ENCODE measurements at regions not wholly inside any gene's neighbourhood (a gene's known extent, or its start where the extent isn't known, plus 50 kb on each side); places are given as distances from the start of the nearest gene placed in this dataset.
"Not testable (repeated sequence)": the region's sequence is repeated elsewhere in the genome, so short reads cannot be mapped to it uniquely, and the experiment has no call there.

- H3K9me3 Mint-ChIP-seq, result peaks cover 9% of the 10 kb centered on the region
- DNase-seq, result no peak
- H3K27ac Mint-ChIP-seq, result no peak overlapping the region
- H3K27me3 Mint-ChIP-seq, result no peaks in the 10 kb centered on the region
- intact Hi-C loops (cut with micrococcal nuclease), result no loop called here
- H3K4me3 Mint-ChIP-seq, result no peak overlapping the region
- no peaks in the 10 kb centered on the region for H3K36me3 Mint-ChIP-seq (ENCODE audit: low read depth)
- H3K4me1 Mint-ChIP-seq, result no peaks in the 10 kb centered on the region
Measured at GRCh38 chr5:106780355-106780754, 890.4 kb downstream of the EFNA5 start.

DNA sequence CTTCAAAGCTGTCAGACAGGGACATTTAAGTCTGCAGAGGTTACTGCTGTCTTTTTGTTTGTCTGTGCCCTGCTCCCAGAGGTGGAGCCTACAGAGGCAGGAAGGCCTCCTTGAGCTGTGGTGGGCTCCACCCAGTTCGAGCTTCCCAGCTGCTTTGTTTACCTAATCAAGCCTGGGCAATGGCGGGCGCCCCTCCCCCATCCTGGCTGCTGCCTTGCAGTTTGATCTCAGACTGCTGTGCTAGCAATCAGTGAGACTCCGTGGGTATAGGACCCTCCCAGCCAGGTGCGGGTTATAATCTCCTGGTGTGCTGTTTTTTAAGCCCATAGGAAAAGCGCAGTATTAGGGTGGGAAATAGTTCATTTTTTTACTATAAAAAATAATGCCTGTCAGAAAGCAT lies 894.2 kb downstream of the EFNA5 start:
- H3K9me3 Mint-ChIP-seq; intact Hi-C loops (cut with micrococcal nuclease); H3K4me1 Mint-ChIP-seq; H3K27ac Mint-ChIP-seq; H3K4me3 Mint-ChIP-seq; H3K27me3 Mint-ChIP-seq; H3K36me3 Mint-ChIP-seq (ENCODE audit: low read depth); DNase-seq: not testable (repeated sequence)

DNA sequence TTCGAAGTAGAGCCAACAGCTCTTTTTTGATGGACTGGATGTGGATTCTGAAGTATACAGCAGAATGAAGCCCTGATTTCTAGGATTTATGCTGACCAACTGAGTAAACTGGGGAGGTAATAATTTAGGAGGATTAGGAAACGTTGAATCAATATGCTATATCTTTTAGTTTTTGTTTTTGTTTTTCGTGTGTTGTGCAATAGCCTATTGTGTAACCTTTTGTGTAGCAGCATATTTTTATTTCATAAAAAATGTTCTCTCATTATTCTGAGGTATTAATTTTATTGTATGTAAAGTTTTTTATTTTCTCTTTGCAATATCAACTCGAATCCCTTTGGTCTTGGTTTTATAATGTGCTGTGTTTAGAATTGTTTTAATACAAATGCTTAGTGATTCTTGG lies 902.3 kb downstream of the EFNA5 start:
- intact Hi-C loops (cut with micrococcal nuclease), result no loop called here
- no peaks in the 10 kb centered on the region for H3K9me3 Mint-ChIP-seq
- H3K27me3 Mint-ChIP-seq, result no peaks in the 10 kb centered on the region
- H3K36me3 Mint-ChIP-seq (ENCODE audit: low read depth), result no peaks in the 10 kb centered on the region
- H3K4me3 Mint-ChIP-seq, result no peak overlapping the region
- H3K27ac Mint-ChIP-seq, result no peak overlapping the region
- DNase-seq, result no peak
- no peaks in the 10 kb centered on the region for H3K4me1 Mint-ChIP-seq

- Mint-ChIP-seq H3K4me3 (no peak overlapping the region), H3K27me3 (no peaks in the 10 kb centered on the region), H3K4me1 (no peaks in the 10 kb centered on the region), H3K27ac (no peak overlapping the region), H3K36me3 (ENCODE audit: low read depth) (no peaks in the 10 kb centered on the region), H3K9me3 (peaks cover 4% of the 10 kb centered on the region)
- DNase-seq, result no peak
- intact Hi-C loops (cut with micrococcal nuclease), result no loop called here
Measured at GRCh38 chr5:106766916-106767315, 903.8 kb downstream of the EFNA5 start.

- Mint-ChIP-seq H3K4me3 (no peak overlapping the region), H3K27ac (no peak overlapping the region), H3K27me3 (no peaks in the 10 kb centered on the region), H3K9me3 (peaks cover 4% of the 10 kb centered on the region), H3K4me1 (no peaks in the 10 kb centered on the region), H3K36me3 (ENCODE audit: low read depth) (no peaks in the 10 kb centered on the region)
- DNase-seq, result no peak
- intact Hi-C loops (cut with micrococcal nuclease), result no loop called here
Measured at GRCh38 chr5:106759581-106759980, 911.2 kb downstream of the EFNA5 start.

DNA sequence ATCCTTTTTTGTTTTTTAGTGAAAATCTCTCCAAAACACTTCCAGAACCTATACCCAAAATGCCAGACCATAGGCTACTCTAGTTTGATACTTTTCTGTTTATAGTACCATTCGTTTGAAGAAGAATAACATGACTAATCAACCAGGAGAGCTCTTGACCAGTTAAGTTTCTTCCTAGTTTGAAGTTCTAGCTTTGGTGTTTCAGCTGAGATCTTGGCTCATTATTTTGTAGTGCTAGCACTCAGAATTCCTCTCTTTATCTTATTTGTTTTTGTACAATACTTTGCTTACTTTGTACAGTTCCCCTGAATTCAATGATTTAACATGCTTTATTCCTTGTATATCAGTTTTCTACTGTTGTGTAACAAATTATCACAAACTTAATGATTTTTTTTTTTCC lies 911.6 kb downstream of the EFNA5 start:
- Mint-ChIP-seq H3K27ac (no peak overlapping the region), H3K27me3 (no peaks in the 10 kb centered on the region), H3K4me1 (no peaks in the 10 kb centered on the region), H3K9me3 (peaks cover 4% of the 10 kb centered on the region), H3K36me3 (ENCODE audit: low read depth) (no peaks in the 10 kb centered on the region), H3K4me3 (no peak overlapping the region)
- intact Hi-C loops (cut with micrococcal nuclease), result no loop called here
- DNase-seq, result no peak

DNA sequence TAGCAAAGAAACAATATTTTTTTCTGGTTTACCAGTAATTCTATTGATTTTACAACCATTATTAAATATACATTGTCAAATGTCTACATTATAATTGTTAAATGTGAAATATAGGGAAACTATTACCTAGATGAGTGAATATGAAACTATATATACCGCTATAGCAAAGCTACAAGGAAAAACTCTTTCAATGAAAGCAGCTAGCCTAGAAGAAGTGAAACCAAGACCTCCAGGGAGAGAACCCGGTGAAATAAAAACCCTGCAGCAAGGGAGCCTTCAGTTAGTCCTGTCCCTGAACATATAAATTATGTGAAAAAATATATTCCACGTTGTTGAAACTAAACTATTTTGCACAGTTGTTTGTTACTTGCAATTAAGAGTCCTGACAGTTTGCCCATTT lies 913.1 kb downstream of the EFNA5 start:
- no peak for DNase-seq
- Mint-ChIP-seq H3K4me1 (no peaks in the 10 kb centered on the region), H3K27ac (no peak overlapping the region), H3K27me3 (no peaks in the 10 kb centered on the region), H3K9me3 (no peaks in the 10 kb centered on the region), H3K4me3 (no peak overlapping the region), H3K36me3 (ENCODE audit: low read depth) (no peaks in the 10 kb centered on the region)
- intact Hi-C loops (cut with micrococcal nuclease), result no loop called here

GRCh38 chr5:106755789-106756188 lies 914.9 kb downstream of the EFNA5 start:
- intact Hi-C loops (cut with micrococcal nuclease), result no loop called here
- Mint-ChIP-seq H3K36me3 (ENCODE audit: low read depth) (no peaks in the 10 kb centered on the region), H3K4me3 (no peak overlapping the region), H3K9me3 (no peaks in the 10 kb centered on the region), H3K27ac (no peak overlapping the region), H3K27me3 (no peaks in the 10 kb centered on the region), H3K4me1 (no peaks in the 10 kb centered on the region)
- DNase-seq, result no peak

DNA sequence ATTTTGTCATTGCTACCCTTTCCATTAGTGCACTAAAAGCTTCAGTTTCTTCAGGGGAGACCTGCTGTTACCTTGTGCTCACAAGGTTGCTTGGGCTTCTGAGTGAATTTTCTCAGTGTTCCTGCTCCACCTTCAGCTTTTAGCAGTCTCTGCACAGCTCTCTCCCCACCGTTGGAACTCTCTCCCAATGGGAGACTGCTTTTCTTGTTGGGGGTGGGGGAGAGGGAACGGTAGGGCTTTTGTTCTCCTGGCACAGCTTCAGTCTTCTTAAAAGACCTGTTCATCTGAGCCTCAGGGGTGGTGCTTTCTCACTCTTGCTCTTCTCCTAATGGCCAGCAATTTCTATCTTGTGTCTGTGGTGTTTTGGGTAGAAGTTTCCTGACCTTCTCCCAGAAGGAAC lies 915.7 kb downstream of the EFNA5 start:
- intact Hi-C loops (cut with micrococcal nuclease), result no loop called here
- Mint-ChIP-seq H3K9me3 (no peaks in the 10 kb centered on the region), H3K4me3 (no peak overlapping the region), H3K4me1 (no peaks in the 10 kb centered on the region), H3K27ac (no peak overlapping the region), H3K27me3 (no peaks in the 10 kb centered on the region), H3K36me3 (ENCODE audit: low read depth) (no peaks in the 10 kb centered on the region)
- DNase-seq, result no peak

- Mint-ChIP-seq H3K9me3 (no peaks in the 10 kb centered on the region), H3K27me3 (no peaks in the 10 kb centered on the region), H3K4me1 (no peaks in the 10 kb centered on the region), H3K4me3 (no peak overlapping the region), H3K36me3 (ENCODE audit: low read depth) (no peaks in the 10 kb centered on the region), H3K27ac (no peak overlapping the region)
- intact Hi-C loops (cut with micrococcal nuclease), result no loop called here
- DNase-seq, result no peak
Measured at GRCh38 chr5:106749826-106750225, 920.9 kb downstream of the EFNA5 start.

GRCh38 chr5:106739127-106739526 lies 931.6 kb downstream of the EFNA5 start:
- DNase-seq, result no peak
- no peaks in the 10 kb centered on the region for H3K4me1 Mint-ChIP-seq
- intact Hi-C loops (cut with micrococcal nuclease), result no loop called here
- no peaks in the 10 kb centered on the region for H3K36me3 Mint-ChIP-seq (ENCODE audit: low read depth)
- H3K27me3 Mint-ChIP-seq, result no peaks in the 10 kb centered on the region
- H3K9me3 Mint-ChIP-seq, result no peaks in the 10 kb centered on the region
- H3K4me3 Mint-ChIP-seq, result no peak overlapping the region
- no peak overlapping the region for H3K27ac Mint-ChIP-seq

- peaks cover 10% of the 10 kb centered on the region for H3K9me3 Mint-ChIP-seq
- intact Hi-C loops (cut with micrococcal nuclease), result no loop called here
- no peaks in the 10 kb centered on the region for H3K4me1 Mint-ChIP-seq
- no peaks in the 10 kb centered on the region for H3K27me3 Mint-ChIP-seq
- H3K4me3 Mint-ChIP-seq, result no peak overlapping the region
- no peak overlapping the region for H3K27ac Mint-ChIP-seq
- no peak for DNase-seq
- no peaks in the 10 kb centered on the region for H3K36me3 Mint-ChIP-seq (ENCODE audit: low read depth)
Measured at GRCh38 chr5:106737111-106737510, 933.6 kb downstream of the EFNA5 start.

- no peak overlapping the region for H3K27ac Mint-ChIP-seq
- H3K9me3 Mint-ChIP-seq, result peaks cover 19% of the 10 kb centered on the region
- intact Hi-C loops (cut with micrococcal nuclease), result no loop called here
- no peak overlapping the region for H3K4me3 Mint-ChIP-seq
- no peaks in the 10 kb centered on the region for H3K36me3 Mint-ChIP-seq (ENCODE audit: low read depth)
- no peaks in the 10 kb centered on the region for H3K27me3 Mint-ChIP-seq
- no peak for DNase-seq
- no peaks in the 10 kb centered on the region for H3K4me1 Mint-ChIP-seq
Measured at GRCh38 chr5:106732624-106733023, 938.1 kb downstream of the EFNA5 start.

- no peak for DNase-seq
- Mint-ChIP-seq H3K27me3 (no peaks in the 10 kb centered on the region), H3K36me3 (ENCODE audit: low read depth) (no peaks in the 10 kb centered on the region), H3K4me1 (no peaks in the 10 kb centered on the region), H3K9me3 (peaks cover 19% of the 10 kb centered on the region), H3K4me3 (no peak overlapping the region), H3K27ac (no peak overlapping the region)
- intact Hi-C loops (cut with micrococcal nuclease), result no loop called here
Measured at GRCh38 chr5:106730912-106731311, 939.8 kb downstream of the EFNA5 start.

DNA sequence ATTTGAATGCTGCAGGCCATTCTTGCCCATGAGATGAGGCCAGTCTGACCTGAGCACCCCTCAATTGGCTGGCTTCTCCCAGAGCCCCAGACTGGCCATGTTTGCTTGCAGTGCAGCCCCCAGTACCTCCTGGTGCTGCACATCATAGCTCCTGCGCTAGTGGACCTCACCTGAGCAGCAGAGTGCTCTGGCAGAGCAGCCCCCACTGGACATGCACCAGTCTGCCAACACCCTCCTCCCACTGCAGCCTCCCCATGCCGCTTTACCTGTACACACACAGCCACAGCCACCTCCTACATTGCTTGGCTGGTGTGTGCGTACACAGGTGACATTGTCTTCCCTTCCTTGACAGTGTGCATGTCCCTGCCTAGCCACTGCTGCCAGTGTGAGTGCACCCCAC lies 940.2 kb downstream of the EFNA5 start:
- Mint-ChIP-seq H3K4me3 (no peak overlapping the region), H3K9me3 (peaks cover 19% of the 10 kb centered on the region), H3K27ac (no peak overlapping the region), H3K36me3 (ENCODE audit: low read depth) (no peaks in the 10 kb centered on the region), H3K4me1 (no peaks in the 10 kb centered on the region), H3K27me3 (no peaks in the 10 kb centered on the region)
- no peak for DNase-seq
- intact Hi-C loops (cut with micrococcal nuclease), result no loop called here

- Mint-ChIP-seq H3K9me3 (peaks cover 12% of the 10 kb centered on the region), H3K27ac (no peak overlapping the region), H3K4me3 (no peak overlapping the region), H3K36me3 (ENCODE audit: low read depth) (no peaks in the 10 kb centered on the region), H3K4me1 (no peaks in the 10 kb centered on the region), H3K27me3 (no peaks in the 10 kb centered on the region)
- intact Hi-C loops (cut with micrococcal nuclease), result no loop called here
- no peak for DNase-seq
Measured at GRCh38 chr5:106728208-106728607, 942.5 kb downstream of the EFNA5 start.

All from activated CD4-positive, alpha-beta T cell treated with anti-CD3 and anti-CD28 coated beads, Interleukin-2, amount 10 ng/mL, durations not matched to agents 24 days and 14 days (primary cell).